Gastroesophageal sphincter (tissue), 4 donors: ENCODE measurements at regions not wholly inside any gene's neighbourhood (a gene's known extent, or its start where the extent isn't known, plus 50 kb on each side); places are given as distances from the start of the nearest gene placed in this dataset.

Experiments
- ATAC-seq: fragments of 150-250 bp; one replicate; pipeline ENCODE4 v1.9.1; 2016; ENCODE audit warnings: mild to moderate bottlenecking, moderate library complexity
- H3K27ac ChIP-seq, 4 donors: fragments of 200-600 bp; sonication (generic) in 3 of 4; 1 replicate in 3 of 4; 2 replicates in 1 of 4; pipeline ENCODE4 v1.5.1; 2016 to 2019
- H3K27me3 ChIP-seq: fragments of 200-600 bp; sonication (generic); one replicate; pipeline ENCODE4 v1.5.1; 2019
- H3K36me3 ChIP-seq, 2 donors: fragments of 200-600 bp; sonication (generic); one replicate each; pipeline ENCODE4 v1.5.1; 2019; ENCODE audit warnings: control low read depth in 1 of 2
- H3K4me1 ChIP-seq, 3 donors: fragments of 200-600 bp; sonication (generic); 1 replicate in 2 of 3; 2 replicates in 1 of 3; pipeline ENCODE4 v1.5.1; 2016 to 2019; ENCODE audit warnings: control low read depth in 2 of 3
- H3K4me3 ChIP-seq, 2 donors: fragments of 200-600 bp; sonication (generic); one replicate each; pipeline ENCODE4 v1.5.1; 2019; ENCODE audit warnings: mild to moderate bottlenecking in 1 of 2, moderate library complexity in 1 of 2
- H3K9me3 ChIP-seq, 3 donors: fragments of 200-600 bp; sonication (generic); one replicate each; pipeline ENCODE4 v1.5.1; 2017 to 2019; ENCODE audit warnings: control low read depth in 2 of 3
- CTCF ChIP-seq, 4 experiments: fragments of 200-600 bp in 2 of 4; fragments of 450-650 bp in 2 of 4; sonication (generic) in 1 of 4; IDR thresholded peaks; one replicate each; pipeline ENCODE4 v1.5.1; 2017 to 2019; ENCODE audit warnings: antibody characterized with exemption in 4 of 4, mild to moderate bottlenecking in 2 of 4, moderate library complexity in 2 of 4
- EP300 ChIP-seq: sonication (generic); formaldehyde crosslinking; IDR thresholded peaks from one replicate; pipeline ENCODE4 v1.6.1; 2017; ENCODE audit warnings: antibody characterized with exemption, mild to moderate bottlenecking
- POLR2A ChIP-seq, 2 donors: fragments of 450-650 bp; IDR thresholded peaks; one replicate each; pipeline ENCODE4 v1.6.1; 2017; ENCODE audit warnings: antibody characterized with exemption in 2 of 2, mild to moderate bottlenecking in 2 of 2, moderate library complexity in 1 of 2
- POLR2AphosphoS5 ChIP-seq: sonication (generic); formaldehyde crosslinking; IDR thresholded peaks from one replicate; pipeline ENCODE4 v1.6.1; 2017; ENCODE audit warnings: antibody characterized with exemption
- WGBS, 2 donors: methylation state at CpG; one replicate each; pipeline ENCODE4 v1.1.5; 2018; ENCODE audit warnings: low coverage in 1 of 2; 5-methylcytosine and 5-hydroxymethylcytosine counted together

GRCh38 chr7:88495881-88496725 lies 189.4 kb upstream of the STEAP4 start:
- WGBS, 2 donors, result 53 to 61% methylated on average over 8 of the region's 8 CpGs
- H3K36me3 ChIP-seq, result no peaks in the 10 kb centered on the region
- no peak overlapping the region for H3K4me3 ChIP-seq
- H3K9me3 ChIP-seq, result no peaks in the 10 kb centered on the region
- no peak for TF ChIP-seq POLR2A (IDR thresholded peaks at IDR 0.05)
- TF ChIP-seq POLR2AphosphoS5, result no peak
- TF ChIP-seq CTCF (IDR thresholded peaks at IDR 0.05), result no peak
- no peak for TF ChIP-seq EP300
- no peak overlapping the region for H3K27ac ChIP-seq
- no peak for ATAC-seq
- H3K27me3 ChIP-seq, result no peaks in the 10 kb centered on the region
- no peaks in the 10 kb centered on the region for H3K4me1 ChIP-seq

- ATAC-seq, result no peak
- Histone ChIP-seq H3K4me3 (no peak overlapping the region), H3K9me3 (no peaks in the 10 kb centered on the region), H3K27me3 (no peaks in the 10 kb centered on the region), H3K4me1 (no peaks in the 10 kb centered on the region), H3K36me3 (no peaks in the 10 kb centered on the region), H3K27ac (no peak overlapping the region)
- TF ChIP-seq EP300 (no peak), POLR2AphosphoS5 (no peak), POLR2A (IDR thresholded peaks at IDR 0.05) (no peak), CTCF (IDR thresholded peaks at IDR 0.05) (no peak)
Measured at GRCh38 chr7:88492153-88492552, 185.5 kb upstream of the STEAP4 start.

- no peak overlapping the region for H3K27ac ChIP-seq
- no peak for ATAC-seq
Measured at GRCh38 chr7:88490874-88491273, 184.2 kb upstream of the STEAP4 start.

GRCh38 chr7:88490161-88490560 lies 183.5 kb upstream of the STEAP4 start:
- WGBS, 2 donors, result 84 to 92% methylated on average over 5 of the region's 5 CpGs
- Histone ChIP-seq H3K27ac (no peak overlapping the region), H3K9me3 (no peaks in the 10 kb centered on the region), H3K27me3 (no peaks in the 10 kb centered on the region), H3K4me3 (no peak overlapping the region), H3K4me1 (no peaks in the 10 kb centered on the region), H3K36me3 (no peaks in the 10 kb centered on the region)
- no peak for TF ChIP-seq POLR2AphosphoS5
- TF ChIP-seq POLR2A (IDR thresholded peaks at IDR 0.05), result no peak
- ATAC-seq, result no peak

More at GRCh38 chr7:88490874-88491273, 184.2 kb upstream of the STEAP4 start:
- WGBS, 2 donors, result 78 to 100% methylated on average over 1 of the region's 3 CpGs
- no peak overlapping the region for H3K4me3 ChIP-seq
- TF ChIP-seq POLR2AphosphoS5, result no peak
- no peaks in the 10 kb centered on the region for H3K4me1 ChIP-seq
- no peaks in the 10 kb centered on the region for H3K27me3 ChIP-seq
- H3K36me3 ChIP-seq, result no peaks in the 10 kb centered on the region
- no peaks in the 10 kb centered on the region for H3K9me3 ChIP-seq

GRCh38 chr7:88485821-88486220 lies 179.1 kb upstream of the STEAP4 start:
- Histone ChIP-seq H3K4me3 (no peak overlapping the region), H3K4me1 (no peaks in the 10 kb centered on the region), H3K9me3 (no peaks in the 10 kb centered on the region), H3K36me3 (no peaks in the 10 kb centered on the region), H3K27me3 (no peaks in the 10 kb centered on the region), H3K27ac (no peak overlapping the region)
- no peak for ATAC-seq
- WGBS, 2 donors, result 55 to 67% methylated on average over 2 of the region's 2 CpGs
- no peak for TF ChIP-seq CTCF (IDR thresholded peaks at IDR 0.05)
- TF ChIP-seq EP300, result no peak
- no peak for TF ChIP-seq POLR2AphosphoS5
- TF ChIP-seq POLR2A (IDR thresholded peaks at IDR 0.05), result no peak

GRCh38 chr7:88484551-88484950 lies 177.9 kb upstream of the STEAP4 start:
- TF ChIP-seq POLR2A (IDR thresholded peaks at IDR 0.05) (no peak), POLR2AphosphoS5 (no peak), CTCF (IDR thresholded peaks at IDR 0.05) (no peak), EP300 (no peak)
- H3K27ac ChIP-seq, result no peak overlapping the region
- WGBS, 2 donors, result 74 to 76% methylated on average over 3 of the region's 3 CpGs
- H3K36me3 ChIP-seq, result no peaks in the 10 kb centered on the region
- H3K9me3 ChIP-seq, result no peaks in the 10 kb centered on the region
- ATAC-seq, result no peak
- H3K27me3 ChIP-seq, result no peaks in the 10 kb centered on the region
- no peaks in the 10 kb centered on the region for H3K4me1 ChIP-seq
- no peak overlapping the region for H3K4me3 ChIP-seq
